HG03196 (cell line): ENCODE measurements at regions not wholly inside any gene's neighbourhood (a gene's known extent, or its start where the extent isn't known, plus 50 kb on each side); places are given as distances from the start of the nearest gene placed in this dataset.
A peak's percentile ranks its signal among the peaks of the same experiment; 100 is the strongest.
"Not testable (repeated sequence)": the region's sequence is repeated elsewhere in the genome, so short reads cannot be mapped to it uniquely, and the experiment has no call there.

ENCODE experiments used
- ATAC-seq: cut with Tn5 transposase; IDR thresholded peaks from one replicate; pipeline ENCODE4 v1.9.1; 2021; ENCODE audit not compliant: unreplicated experiment

GRCh38 chr21:24423546-24423945, 1183.7 kb downstream of the MRPL39 start:
- no peak for ATAC-seq

GRCh38 chr21:24420689-24421088, 1186.6 kb downstream of the MRPL39 start:
- peak; percentile 54 for ATAC-seq

GRCh38 chr21:24419641-24420040, 1187.6 kb downstream of the MRPL39 start:
- not testable (repeated sequence) for ATAC-seq

DNA sequence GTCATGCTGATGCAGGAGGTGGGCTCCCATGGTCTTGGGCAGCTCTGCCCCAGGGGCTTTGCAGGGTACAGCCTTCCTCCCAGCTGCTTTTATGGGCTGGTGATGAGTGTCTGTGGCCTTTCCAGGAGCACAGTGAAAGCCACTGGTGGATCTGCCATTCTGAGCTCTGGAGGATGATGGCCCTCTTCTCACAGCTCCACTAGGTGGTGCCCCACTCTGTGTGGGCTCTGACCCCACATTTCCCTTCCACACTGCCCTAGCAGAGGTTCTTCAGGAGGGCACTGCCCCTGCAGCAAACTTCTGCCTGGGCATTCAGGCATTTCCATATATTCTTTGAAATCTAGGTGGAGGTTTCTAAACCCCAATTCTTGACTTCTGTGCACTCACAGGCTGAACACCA, 1188.6 kb downstream of the MRPL39 start:
- ATAC-seq: no peak

- no peak for ATAC-seq
Measured at GRCh38 chr21:24411429-24411828, 1195.9 kb downstream of the MRPL39 start.

DNA sequence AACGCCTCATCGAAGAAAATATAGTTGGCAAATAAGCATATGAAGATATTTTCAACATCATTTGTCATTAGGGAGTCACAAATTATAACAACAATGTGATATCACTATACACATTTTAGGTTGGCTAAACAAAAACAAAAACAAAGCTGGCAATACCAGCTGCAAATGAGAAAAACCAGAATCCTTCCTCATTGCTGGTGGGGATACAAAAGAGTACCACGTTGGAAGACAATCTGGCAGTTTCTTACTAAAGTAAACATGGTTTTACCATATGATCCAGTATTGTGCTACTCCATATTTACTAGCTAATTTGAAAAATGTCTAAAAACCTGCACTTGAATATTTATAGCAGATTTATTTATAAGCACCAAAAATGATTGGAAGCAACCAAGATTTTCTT, 1204.1 kb downstream of the MRPL39 start:
- ATAC-seq: no peak

DNA sequence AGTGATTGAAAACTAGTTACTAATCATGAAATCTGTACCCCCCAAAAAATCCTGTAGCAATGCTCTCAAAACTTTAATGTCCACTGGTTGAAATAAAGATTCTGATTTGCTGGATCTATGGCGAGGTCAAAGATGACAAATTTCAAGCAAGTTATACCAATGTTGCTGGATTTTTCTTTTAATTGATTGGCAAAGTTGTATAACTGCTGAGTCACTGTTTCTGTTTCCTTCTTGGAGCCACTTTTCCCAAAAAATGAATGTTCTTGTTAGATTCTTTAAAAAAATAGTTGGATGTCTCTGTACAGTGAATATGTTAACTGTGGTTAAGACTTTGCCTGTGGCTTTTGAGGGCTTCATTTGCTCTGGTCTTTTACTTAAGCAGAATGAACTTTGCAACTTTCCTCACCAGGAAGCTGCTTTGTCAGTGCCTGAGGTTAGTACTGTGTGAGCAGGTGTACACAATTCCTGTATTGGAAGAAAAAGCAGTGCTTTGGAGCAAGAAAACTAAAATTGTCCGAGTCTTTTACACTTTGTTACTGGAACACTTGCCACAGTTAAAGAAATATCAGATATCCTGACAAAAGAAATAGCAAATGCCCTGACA, 1211.9 kb downstream of the MRPL39 start:
- no peak for ATAC-seq

DNA sequence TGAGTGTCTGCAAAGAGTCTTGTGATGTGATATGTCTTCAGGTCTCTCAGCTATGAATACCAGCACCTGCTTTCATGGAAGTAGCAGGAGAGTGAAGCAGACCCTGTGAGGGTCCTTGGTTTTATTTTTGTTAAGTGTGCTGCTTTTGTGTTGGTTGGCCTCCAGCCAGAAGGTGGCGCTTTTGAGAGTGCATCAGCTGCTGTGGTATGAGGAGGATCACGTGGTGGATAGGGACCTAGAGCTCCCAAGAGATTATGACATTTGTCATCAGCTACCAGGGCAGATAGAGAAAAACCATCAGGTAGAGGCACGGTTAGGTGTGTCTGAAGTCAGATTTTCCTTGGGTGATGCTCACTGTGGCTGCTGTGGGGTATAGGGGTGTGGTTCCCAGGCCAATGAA, 1232.1 kb downstream of the MRPL39 start:
- peak; percentile 61 for ATAC-seq

GRCh38 chr21:24372506-24372905, 1234.8 kb downstream of the MRPL39 start:
- ATAC-seq: no peak

DNA sequence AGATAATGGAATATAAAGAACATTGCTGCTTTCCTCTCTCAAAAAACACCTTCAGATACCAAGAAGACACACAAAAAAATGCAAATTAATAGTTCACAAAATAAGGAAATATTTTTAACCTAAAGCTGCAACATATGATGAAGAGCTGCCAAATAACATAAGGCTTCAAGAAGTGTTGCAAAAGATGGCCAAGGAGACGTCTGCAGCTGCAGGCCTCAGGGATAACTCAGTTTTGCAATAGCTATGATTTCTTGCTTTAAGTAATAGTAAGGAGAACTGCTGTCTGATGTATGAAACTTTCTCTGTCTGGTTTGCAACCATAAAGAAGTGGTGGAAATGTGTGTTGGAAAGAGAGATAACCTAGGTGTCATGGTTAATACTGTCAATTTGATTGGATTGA, 1237.5 kb downstream of the MRPL39 start:
- no peak for ATAC-seq

- ATAC-seq: no peak
Measured at GRCh38 chr21:24369278-24369677, 1238.0 kb downstream of the MRPL39 start.

DNA sequence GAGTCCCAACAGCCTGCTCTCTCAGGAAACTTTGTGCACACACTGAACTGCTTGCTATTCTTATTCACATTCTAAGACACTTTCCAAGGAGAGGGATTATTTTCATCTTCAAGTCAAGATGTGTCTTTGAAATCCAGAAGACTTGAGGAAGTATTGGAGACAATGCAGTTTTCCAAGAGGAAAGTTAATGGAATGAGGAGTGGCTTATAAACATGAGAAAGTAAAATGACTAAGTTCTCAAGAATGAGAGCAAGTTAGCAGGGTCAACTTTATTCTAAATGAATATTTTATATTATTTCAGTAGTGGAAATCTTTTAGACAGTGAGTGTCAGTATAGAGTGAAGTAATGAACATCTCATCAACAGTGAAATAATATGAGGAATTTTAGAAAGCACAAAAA, 1239.3 kb downstream of the MRPL39 start:
- ATAC-seq: no peak

- ATAC-seq: no peak
Measured at GRCh38 chr21:24353492-24353891, 1253.8 kb downstream of the MRPL39 start.

- ATAC-seq: no peak
Measured at GRCh38 chr21:24339406-24339805, 1267.9 kb downstream of the MRPL39 start.

GRCh38 chr21:24336491-24336890, 1270.8 kb downstream of the MRPL39 start:
- ATAC-seq: no peak

- no peak for ATAC-seq
Measured at GRCh38 chr21:24323536-24323935, 1283.7 kb downstream of the MRPL39 start.

GRCh38 chr21:24316277-24316922, 1290.9 kb downstream of the MRPL39 start:
- no peak for ATAC-seq

DNA sequence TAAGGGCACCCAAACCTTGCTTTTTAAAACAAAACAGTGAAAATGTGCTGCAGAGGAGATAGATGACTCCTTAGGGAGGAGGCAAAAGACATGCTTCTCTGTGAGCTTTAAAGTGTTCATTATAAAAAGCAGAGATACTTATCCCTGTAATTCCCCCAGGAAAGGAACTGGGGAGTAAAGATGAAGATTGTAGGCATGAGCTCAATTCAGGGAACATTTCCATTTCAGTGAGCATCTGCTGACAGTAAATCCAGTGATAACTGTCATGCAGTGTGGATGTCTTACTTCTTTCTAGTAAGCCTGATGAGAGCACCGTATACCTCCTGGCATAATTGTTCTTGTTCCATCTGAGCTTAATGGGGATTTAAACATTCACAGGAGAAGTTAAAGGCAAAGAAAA, 1296.5 kb downstream of the MRPL39 start:
- ATAC-seq: no peak

DNA sequence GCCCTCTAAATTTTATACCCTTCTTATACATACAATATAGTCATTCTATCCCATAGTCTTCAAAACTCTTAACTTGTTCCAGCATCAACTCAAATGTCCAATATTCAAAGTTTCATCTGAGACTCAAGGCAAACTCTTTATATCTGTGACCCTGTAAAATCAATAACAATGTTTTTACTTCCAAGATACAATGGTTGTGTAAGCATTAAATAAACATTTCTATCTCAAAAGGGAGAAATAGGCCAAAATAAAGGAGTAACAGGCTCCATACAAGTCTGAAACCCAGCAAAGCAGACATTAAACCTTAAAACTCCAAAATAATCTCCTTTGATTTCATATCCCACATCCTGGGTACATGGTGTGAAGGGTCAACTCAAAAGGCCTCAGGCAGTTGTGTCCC, 1299.1 kb downstream of the MRPL39 start:
- no peak for ATAC-seq

DNA sequence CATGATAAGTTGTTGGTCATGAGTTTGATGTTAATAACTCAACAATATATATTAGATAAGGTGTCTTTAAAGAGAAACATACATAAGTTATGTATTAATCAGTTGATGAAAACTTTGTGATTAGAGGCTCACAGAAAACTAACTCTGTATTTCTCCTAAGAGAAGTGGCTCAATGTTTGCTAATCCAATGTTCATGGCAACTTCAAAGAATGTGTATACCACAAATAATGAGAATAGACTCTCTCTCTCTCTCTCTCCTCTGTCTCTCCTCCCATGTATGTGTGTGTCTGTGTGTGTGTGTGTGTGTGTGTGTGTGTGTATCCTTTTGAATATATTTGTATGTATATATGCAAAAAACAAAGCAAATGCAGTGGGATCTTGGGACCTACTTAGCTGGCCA, 1304.9 kb downstream of the MRPL39 start:
- ATAC-seq: no peak

DNA sequence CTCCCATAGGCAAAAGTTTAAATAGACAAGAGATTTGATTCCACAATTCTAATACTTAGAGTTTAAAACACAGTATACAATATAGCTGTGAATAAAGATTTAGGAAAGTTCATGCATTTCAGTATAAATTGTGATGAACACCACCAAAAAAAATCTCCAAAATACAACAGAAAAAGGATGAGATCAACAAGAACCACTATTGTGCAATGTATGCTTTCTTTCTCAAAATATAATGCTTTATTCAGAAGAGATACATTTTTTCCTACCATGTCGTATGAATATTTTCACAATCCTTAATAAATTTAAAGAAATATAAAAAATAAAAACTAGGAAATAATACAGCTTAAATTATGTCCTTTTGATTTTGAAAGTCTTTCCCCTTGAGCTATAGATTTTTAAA, 1309.2 kb downstream of the MRPL39 start:
- no peak for ATAC-seq

DNA sequence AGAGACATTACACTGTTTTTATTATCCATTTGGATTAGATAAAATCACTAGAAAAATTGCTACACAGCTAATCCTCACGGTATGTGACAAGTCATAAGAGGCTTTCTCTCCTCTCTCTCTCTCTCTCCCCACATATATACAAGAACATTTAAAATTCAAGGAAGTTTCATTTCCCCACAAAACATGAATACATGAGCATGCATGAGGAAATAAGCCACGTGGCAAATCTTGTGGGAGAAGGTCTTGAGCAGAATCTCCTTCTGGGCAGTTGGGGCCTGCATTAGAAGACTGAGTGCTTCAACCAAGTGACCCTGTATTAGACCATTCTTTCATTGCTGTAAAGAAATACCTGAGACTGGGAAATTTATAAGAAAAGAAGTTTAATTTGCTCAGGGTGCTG, 1313.1 kb downstream of the MRPL39 start:
- no peak for ATAC-seq
